ENCODE measurements at regions not wholly inside any gene's neighbourhood (a gene's known extent, or its start where the extent isn't known, plus 50 kb on each side); places are given as distances from the start of the nearest gene placed in this dataset.

GRCh38 chr7:131051304-131051703 is 276.4 kb upstream of the MKLN1 start:
- TF ChIP-seq POLR2A (IDR thresholded peaks at IDR 0.05; ENCODE audit: low read depth, low read length), result no peak
- no peak for TF ChIP-seq POLR2AphosphoS5 (IDR thresholded peaks at IDR 0.05; ENCODE audit: low read depth, low read length)
- no peak for TF ChIP-seq TAF1 (IDR thresholded peaks at IDR 0.05; ENCODE audit: low read depth, low read length)
- no peak for TF ChIP-seq SPI1 (IDR thresholded peaks at IDR 0.05; ENCODE audit: low read depth, low read length)
- no peak for TF ChIP-seq PAX5 (IDR thresholded peaks at IDR 0.05; ENCODE audit: insufficient read depth, low read length, severe bottlenecking)
